Esophagus squamous epithelium (tissue), 5 donors: ENCODE measurements at regions not wholly inside any gene's neighbourhood (a gene's known extent, or its start where the extent isn't known, plus 50 kb on each side); places are given as distances from the start of the nearest gene placed in this dataset.

Experiments used
- DNase-seq: peaks from one replicate; lab custom pipeline; 2025; lab: John Stamatoyannopoulos, UW
- H3K27ac ChIP-seq, 4 donors: fragments of 200-600 bp; sonication (generic); one replicate each; pipeline ENCODE4 v1.5.1; 2016 to 2019; ENCODE audit warnings: mild to moderate bottlenecking in 1 of 4
- H3K27me3 ChIP-seq, 4 donors: fragments of 200-600 bp; sonication (generic); 1 replicate in 3 of 4; 2 replicates in 1 of 4; pipeline versions ENCODE4 v1.5.1 to v1.6.0; 2017 to 2021; ENCODE audit warnings: antibody characterized with exemption in 1 of 4
- H3K36me3 ChIP-seq, 3 donors: fragments of 200-600 bp; sonication (generic); one replicate each; pipeline ENCODE4 v1.5.1; 2016 to 2019
- H3K4me1 ChIP-seq, 3 donors: fragments of 200-600 bp; sonication (generic); one replicate each; pipeline ENCODE4 v1.5.1; 2017 to 2019
- H3K4me3 ChIP-seq, 4 donors: fragments of 200-600 bp; sonication (generic); 1 replicate in 3 of 4; 2 replicates in 1 of 4; pipeline ENCODE4 v1.5.1; 2016 to 2019; ENCODE audit warnings: mild to moderate bottlenecking in 2 of 4, moderate library complexity in 1 of 4
- H3K9me3 ChIP-seq, 3 donors: fragments of 200-600 bp; sonication (generic); one replicate each; pipeline ENCODE4 v1.5.1; 2016 to 2019
- CTCF ChIP-seq, 6 experiments: fragments of 450-650 bp in 4 of 6; fragments of 200-600 bp in 2 of 6; sonication (generic) in 2 of 6; IDR thresholded peaks; one replicate each; pipeline ENCODE4 v1.5.1; 2016 to 2019; ENCODE audit warnings: antibody characterized with exemption in 6 of 6, mild to moderate bottlenecking in 4 of 6, moderate library complexity in 4 of 6
- POLR2A ChIP-seq, 4 donors: fragments of 450-650 bp; IDR thresholded peaks; one replicate each; pipeline ENCODE4 v1.6.1; 2017; ENCODE audit warnings: antibody characterized with exemption in 4 of 4, mild to moderate bottlenecking in 4 of 4, moderate library complexity in 3 of 4
- WGBS, 2 donors: methylation state at CpG; one replicate each; pipeline ENCODE4 v1.1.5; 2018; 5-methylcytosine and 5-hydroxymethylcytosine counted together
- intact Hi-C: fragments of 100-400 bp; cut with DNase I; formaldehyde crosslinking; loops from one replicate; pipeline ENCODE4 v1.15.0; 2022
- donor health status: DM: yes; HTN: yes; CAD: no.

- Histone ChIP-seq H3K36me3 (no peaks in the 10 kb centered on the region), H3K4me1 (peaks cover 0 to 42% (median 0%) of the 10 kb centered on the region in 3 donors), H3K27me3 (peaks cover 0 to 56% (median 0%) of the 10 kb centered on the region in 4 donors), H3K27ac (peak overlapping the region in 1 of 4 donors; percentile 64), H3K4me3 (no peak overlapping the region), H3K9me3 (no peaks in the 10 kb centered on the region)
- DNase-seq = no peak
- 55 to 83% methylated on average over 2 to 4 of the region's 4 CpGs for WGBS, 2 donors
- no peak for TF ChIP-seq POLR2A (IDR thresholded peaks at IDR 0.05)
- no peak for TF ChIP-seq CTCF (IDR thresholded peaks at IDR 0.05)
- intact Hi-C loops = no loop called here
Observed at GRCh38 chr17:77677211-77677610, 281.3 kb upstream of the TNRC6C start.

GRCh38 chr17:77677630-77678029 is 280.9 kb upstream of the TNRC6C start:
- intact Hi-C loops = no loop called here
- peaks cover 0 to 43% (median 0%) of the 10 kb centered on the region in 3 donors for H3K4me1 ChIP-seq
- DNase-seq = no peak
- no peaks in the 10 kb centered on the region for H3K9me3 ChIP-seq
- WGBS, 2 donors = 68 to 69% methylated on average over 12 to 13 of the region's 13 CpGs
- H3K36me3 ChIP-seq = no peaks in the 10 kb centered on the region
- TF ChIP-seq CTCF (IDR thresholded peaks at IDR 0.05) (no peak), POLR2A (IDR thresholded peaks at IDR 0.05) (no peak)
- peak overlapping the region in 1 of 4 donors; percentile 64 for H3K27ac ChIP-seq
- H3K4me3 ChIP-seq = no peak overlapping the region
- peaks cover 0 to 56% (median 0%) of the 10 kb centered on the region in 4 donors for H3K27me3 ChIP-seq

- intact Hi-C loops = no loop called here
- H3K9me3 ChIP-seq = no peaks in the 10 kb centered on the region
- H3K36me3 ChIP-seq = no peaks in the 10 kb centered on the region
- 72 to 82% methylated on average over 5 to 9 of the region's 9 CpGs for WGBS, 2 donors
- DNase-seq = no peak
- peaks cover 0 to 43% (median 0%) of the 10 kb centered on the region in 3 donors for H3K4me1 ChIP-seq
- peaks cover 0 to 53% (median 0%) of the 10 kb centered on the region in 4 donors for H3K27me3 ChIP-seq
- no peak overlapping the region for H3K4me3 ChIP-seq
- TF ChIP-seq POLR2A (IDR thresholded peaks at IDR 0.05) = no peak
- no peak for TF ChIP-seq CTCF (IDR thresholded peaks at IDR 0.05)
- no peak overlapping the region for H3K27ac ChIP-seq
Observed at GRCh38 chr17:77679589-77679988, 278.9 kb upstream of the TNRC6C start.

- H3K27me3 ChIP-seq = peaks cover 0 to 30% (median 0%) of the 10 kb centered on the region in 4 donors
- TF ChIP-seq POLR2A (IDR thresholded peaks at IDR 0.05) = no peak
- peak in 3 of 6 experiments; percentile 6 to 16 (median 7) for TF ChIP-seq CTCF (IDR thresholded peaks at IDR 0.05)
- 4 to 21% methylated on average over 3 to 6 of the region's 8 CpGs for WGBS, 2 donors
- H3K36me3 ChIP-seq = no peaks in the 10 kb centered on the region
- peak overlapping the region in 2 of 4 donors; percentile 39 to 50 for H3K27ac ChIP-seq
- intact Hi-C loops = no loop called here
- no peak overlapping the region for H3K4me3 ChIP-seq
- DNase-seq = no peak
- H3K4me1 ChIP-seq = peaks cover 0 to 23% (median 0%) of the 10 kb centered on the region in 3 donors
- no peaks in the 10 kb centered on the region for H3K9me3 ChIP-seq
Observed at GRCh38 chr17:77681861-77682260, 276.6 kb upstream of the TNRC6C start.

- intact Hi-C loops = no loop called here
Observed at GRCh38 chr17:77684803-77685798, 273.4 kb upstream of the TNRC6C start.

More at GRCh38 chr17:77684803-77685798, 273.4 kb upstream of the TNRC6C start:
- Histone ChIP-seq H3K36me3 (no peaks in the 10 kb centered on the region), H3K27me3 (peaks cover 0 to 26% (median 0%) of the 10 kb centered on the region in 4 donors), H3K9me3 (no peaks in the 10 kb centered on the region), H3K27ac (no peak overlapping the region), H3K4me1 (peaks cover 0 to 9% (median 0%) of the 10 kb centered on the region in 3 donors), H3K4me3 (no peak overlapping the region)
- TF ChIP-seq CTCF (IDR thresholded peaks at IDR 0.05) (no peak), POLR2A (IDR thresholded peaks at IDR 0.05) (no peak)
- DNase-seq = no peak
- WGBS, 2 donors = 69 to 73% methylated on average over 14 to 15 of the region's 15 CpGs
